ENCODE measurements at regions not wholly inside any gene's neighbourhood (a gene's known extent, or its start where the extent isn't known, plus 50 kb on each side); places are given as distances from the start of the nearest gene placed in this dataset.
A peak's percentile ranks its signal among the peaks of the same experiment; 100 is the strongest.

DNA sequence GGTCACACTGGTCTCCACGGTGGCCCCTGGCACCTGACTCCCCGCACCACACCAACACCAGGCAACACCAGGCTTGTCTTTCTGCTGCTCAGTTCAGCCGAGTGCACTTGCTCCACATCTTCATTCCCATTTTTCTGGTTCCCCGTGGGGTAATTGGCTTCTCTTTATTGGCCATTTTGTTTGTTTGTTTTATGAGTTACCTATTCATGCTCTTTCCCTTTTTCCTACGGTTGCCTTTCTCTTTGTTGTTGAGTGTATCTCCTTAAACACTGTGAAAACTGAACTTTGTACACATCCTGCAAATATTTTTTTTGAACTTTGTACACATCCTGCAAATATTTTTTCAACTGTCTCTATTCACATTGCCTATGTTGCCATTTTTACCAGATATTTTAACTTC, 834.0 kb downstream of the BRD1 start (continued):
- TF ChIP-seq, protein P1, sequence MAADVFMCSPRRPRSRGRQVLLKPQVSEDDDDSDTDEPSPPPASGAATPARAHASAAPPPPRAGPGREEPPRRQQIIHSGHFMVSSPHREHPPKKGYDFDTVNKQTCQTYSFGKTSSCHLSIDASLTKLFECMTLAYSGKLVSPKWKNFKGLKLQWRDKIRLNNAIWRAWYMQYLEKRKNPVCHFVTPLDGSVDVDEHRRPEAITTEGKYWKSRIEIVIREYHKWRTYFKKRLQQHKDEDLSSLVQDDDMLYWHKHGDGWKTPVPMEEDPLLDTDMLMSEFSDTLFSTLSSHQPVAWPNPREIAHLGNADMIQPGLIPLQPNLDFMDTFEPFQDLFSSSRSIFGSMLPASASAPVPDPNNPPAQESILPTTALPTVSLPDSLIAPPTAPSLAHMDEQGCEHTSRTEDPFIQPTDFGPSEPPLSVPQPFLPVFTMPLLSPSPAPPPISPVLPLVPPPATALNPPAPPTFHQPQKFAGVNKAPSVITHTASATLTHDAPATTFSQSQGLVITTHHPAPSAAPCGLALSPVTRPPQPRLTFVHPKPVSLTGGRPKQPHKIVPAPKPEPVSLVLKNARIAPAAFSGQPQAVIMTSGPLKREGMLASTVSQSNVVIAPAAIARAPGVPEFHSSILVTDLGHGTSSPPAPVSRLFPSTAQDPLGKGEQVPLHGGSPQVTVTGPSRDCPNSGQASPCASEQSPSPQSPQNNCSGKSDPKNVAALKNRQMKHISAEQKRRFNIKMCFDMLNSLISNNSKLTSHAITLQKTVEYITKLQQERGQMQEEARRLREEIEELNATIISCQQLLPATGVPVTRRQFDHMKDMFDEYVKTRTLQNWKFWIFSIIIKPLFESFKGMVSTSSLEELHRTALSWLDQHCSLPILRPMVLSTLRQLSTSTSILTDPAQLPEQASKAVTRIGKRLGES (CRISPR knock-in tag; IDR thresholded peaks at IDR 0.05; ENCODE audit: borderline replicate concordance): no peak
- no peak for TF ChIP-seq SNAI1 (CRISPR knock-in tag; IDR thresholded peaks at IDR 0.05; ENCODE audit: borderline replicate concordance)
- no peak for TF ChIP-seq TEAD3 (CRISPR knock-in tag; optimal IDR thresholded peaks at IDR 0.05; ENCODE audit: borderline replicate concordance)
- TF ChIP-seq NR0B2 (CRISPR knock-in tag; IDR thresholded peaks at IDR 0.05): no peak
- TF ChIP-seq ZSCAN20 (CRISPR knock-in tag; IDR thresholded peaks at IDR 0.05; ENCODE audit: borderline replicate concordance): no peak
- TF ChIP-seq, protein P2, sequence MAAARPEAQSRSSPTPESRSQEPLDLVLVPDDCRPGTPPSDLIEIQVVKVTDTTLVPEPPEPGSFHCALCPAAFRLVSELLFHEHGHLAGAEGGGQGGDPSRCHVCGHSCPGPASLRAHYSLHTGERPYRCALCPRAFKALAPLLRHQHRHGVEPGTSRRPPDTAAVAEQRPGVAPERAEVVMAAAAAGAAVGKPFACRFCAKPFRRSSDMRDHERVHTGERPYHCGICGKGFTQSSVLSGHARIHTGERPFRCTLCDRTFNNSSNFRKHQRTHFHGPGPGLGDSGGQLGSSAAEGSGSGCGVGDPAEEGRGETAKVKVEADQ (CRISPR knock-in tag; IDR thresholded peaks at IDR 0.05; ENCODE audit: borderline replicate concordance): no peak
- no peak for TF ChIP-seq MYC (CRISPR knock-in tag; IDR thresholded peaks at IDR 0.05; ENCODE audit: borderline replicate concordance)
- no peak for TF ChIP-seq ARHGAP35 (CRISPR knock-in tag; IDR thresholded peaks at IDR 0.05; ENCODE audit: borderline replicate concordance)
- no peak for TF ChIP-seq BRD4 (CRISPR knock-in tag; IDR thresholded peaks at IDR 0.05)
- no peak for TF ChIP-seq ZNF660 (CRISPR knock-in tag; IDR thresholded peaks at IDR 0.05; ENCODE audit: borderline replicate concordance, low read depth)
- no peak for TF ChIP-seq ATAD3A (CRISPR knock-in tag; IDR thresholded peaks at IDR 0.05)
- TF ChIP-seq RXRA (CRISPR knock-in tag; IDR thresholded peaks at IDR 0.05): no peak
- TF ChIP-seq ZFAT (CRISPR knock-in tag; conservative IDR thresholded peaks at IDR 0.05): no peak
- TF ChIP-seq SALL1 (CRISPR knock-in tag; IDR thresholded peaks at IDR 0.05): peak; percentile 30; the same call in 1 of the 2 replicates
- TF ChIP-seq ZNF687 (CRISPR knock-in tag; IDR thresholded peaks at IDR 0.05): peak; percentile 19; the same call in 1 of the 2 replicates
- no peak for TF ChIP-seq CENPBD1 (CRISPR knock-in tag; IDR thresholded peaks at IDR 0.05; ENCODE audit: borderline replicate concordance, low read depth)
- no peak for TF ChIP-seq ZBTB46 (CRISPR knock-in tag; IDR thresholded peaks at IDR 0.05; ENCODE audit: borderline replicate concordance)
- 0 out of 2 replicates have a peak, but pooled peaks have one; percentile 13 for TF ChIP-seq HNF4G (IDR thresholded peaks at IDR 0.05; ENCODE audit: borderline replicate concordance, low read depth, low read length)
- no peak for TF ChIP-seq HNF4G (CRISPR knock-in tag; IDR thresholded peaks at IDR 0.05; ENCODE audit: borderline replicate concordance, low read depth)
- TF ChIP-seq FOXM1 (CRISPR knock-in tag; IDR thresholded peaks at IDR 0.05): no peak

All from HepG2 (cell line).